HUES6 (cell line): ENCODE measurements at regions not wholly inside any gene's neighbourhood (a gene's known extent, or its start where the extent isn't known, plus 50 kb on each side); places are given as distances from the start of the nearest gene placed in this dataset.

ENCODE experiments used
- H3K27ac ChIP-seq: 2 replicates; pipeline ENCODE4 v1.7.0; 2013; ENCODE audit warnings: low read depth, mild to moderate bottlenecking, low read length, inconsistent platforms
- H3K27me3 ChIP-seq: 2 replicates; pipeline ENCODE4 v1.6.1; 2013; ENCODE audit warnings: low read length; ENCODE audit not compliant: control insufficient read depth, insufficient read depth
- H3K36me3 ChIP-seq: 2 replicates; pipeline ENCODE4 v1.6.1; 2013; ENCODE audit warnings: low read length; ENCODE audit not compliant: control insufficient read depth, insufficient read depth
- H3K4me1 ChIP-seq: 2 replicates; pipeline ENCODE4 v1.6.1; 2013; ENCODE audit warnings: low read length; ENCODE audit not compliant: control insufficient read depth, insufficient read depth
- H3K4me3 ChIP-seq: 2 replicates; pipeline ENCODE4 v1.5.1; 2013; ENCODE audit warnings: low read depth, low read length
- H3K9ac ChIP-seq: one replicate; pipeline ENCODE4 v1.6.1; 2013; ENCODE audit warnings: mild to moderate bottlenecking, low read length
- H3K9me3 ChIP-seq: 2 replicates; pipeline ENCODE4 v1.6.1; 2013; ENCODE audit warnings: low read depth, low read length; ENCODE audit not compliant: control insufficient read depth, insufficient read depth

DNA sequence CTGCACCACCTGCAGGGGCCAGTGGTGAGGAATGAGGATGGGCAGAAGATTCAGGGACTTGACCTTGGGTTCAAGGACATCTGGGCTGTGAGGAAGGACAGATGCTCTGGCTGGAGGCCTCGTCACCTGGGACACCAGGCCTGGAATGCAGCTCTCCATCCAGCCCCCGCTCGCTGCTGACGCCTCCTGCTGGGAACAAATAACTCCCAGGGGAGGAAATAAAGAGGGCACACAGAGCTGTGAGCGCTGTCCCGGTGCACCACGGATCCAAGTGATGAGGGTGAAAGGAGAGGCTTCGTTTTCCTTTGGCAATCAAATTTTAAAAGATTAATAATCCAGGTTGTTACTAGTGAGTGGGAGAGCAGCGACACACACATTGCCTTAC is 368.0 kb upstream of the MYT1L start:
- Histone ChIP-seq H3K27me3 (no peaks in the 10 kb centered on the region), H3K36me3 (no peaks in the 10 kb centered on the region), H3K9me3 (no peaks in the 10 kb centered on the region), H3K27ac (no peak overlapping the region), H3K4me3 (no peak overlapping the region), H3K4me1 (peaks cover 14% of the 10 kb centered on the region), H3K9ac (no peak overlapping the region)

DNA sequence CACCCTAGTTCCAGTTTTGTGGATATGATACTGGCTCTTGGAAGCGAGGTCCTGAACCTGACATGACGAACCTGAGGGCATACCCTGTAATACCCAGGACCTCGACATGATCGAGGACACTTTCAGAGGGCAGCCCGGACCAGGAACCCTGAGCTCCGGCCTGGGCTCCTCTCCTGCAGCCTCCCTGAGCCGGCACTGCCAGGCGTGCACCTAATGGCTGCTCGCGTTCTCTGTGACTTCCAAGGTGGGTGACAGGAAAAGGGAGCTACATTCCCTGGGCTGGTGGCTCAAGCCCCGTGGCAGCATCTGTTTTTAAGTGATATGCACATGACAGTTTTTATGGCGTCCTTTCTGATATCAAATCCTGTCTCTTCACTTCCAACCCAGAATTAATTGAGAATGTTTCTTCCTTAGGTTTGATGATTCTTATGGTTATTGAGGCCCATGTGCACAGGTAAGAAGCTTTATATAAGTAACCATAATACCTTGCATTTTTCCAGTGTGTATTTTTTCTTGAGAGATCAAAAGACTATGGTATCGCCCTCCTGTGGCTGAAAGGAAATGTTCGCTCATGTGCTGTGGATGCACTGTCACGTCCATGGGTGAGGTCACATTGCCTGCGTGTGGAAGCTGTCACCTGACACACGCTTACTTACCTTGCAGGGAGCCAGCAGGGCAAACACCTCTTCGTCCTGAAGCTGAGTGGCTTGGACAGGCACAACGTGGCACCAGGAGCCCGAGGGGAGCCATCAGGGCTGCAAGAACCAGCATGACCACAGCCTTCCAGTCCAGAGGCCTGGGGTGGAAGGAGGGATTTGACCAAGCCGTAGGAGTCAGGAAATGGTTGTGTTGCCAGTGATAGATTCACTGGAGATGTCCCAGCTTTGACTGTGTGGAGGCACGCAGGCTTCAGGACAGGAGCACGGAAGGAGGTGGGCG is 367.4 kb upstream of the MYT1L start:
- no peaks in the 10 kb centered on the region for H3K27me3 ChIP-seq
- peaks cover 12% of the 10 kb centered on the region for H3K4me1 ChIP-seq
- no peak overlapping the region for H3K9ac ChIP-seq
- no peak overlapping the region for H3K4me3 ChIP-seq
- no peaks in the 10 kb centered on the region for H3K36me3 ChIP-seq
- no peak overlapping the region for H3K27ac ChIP-seq
- no peaks in the 10 kb centered on the region for H3K9me3 ChIP-seq

DNA sequence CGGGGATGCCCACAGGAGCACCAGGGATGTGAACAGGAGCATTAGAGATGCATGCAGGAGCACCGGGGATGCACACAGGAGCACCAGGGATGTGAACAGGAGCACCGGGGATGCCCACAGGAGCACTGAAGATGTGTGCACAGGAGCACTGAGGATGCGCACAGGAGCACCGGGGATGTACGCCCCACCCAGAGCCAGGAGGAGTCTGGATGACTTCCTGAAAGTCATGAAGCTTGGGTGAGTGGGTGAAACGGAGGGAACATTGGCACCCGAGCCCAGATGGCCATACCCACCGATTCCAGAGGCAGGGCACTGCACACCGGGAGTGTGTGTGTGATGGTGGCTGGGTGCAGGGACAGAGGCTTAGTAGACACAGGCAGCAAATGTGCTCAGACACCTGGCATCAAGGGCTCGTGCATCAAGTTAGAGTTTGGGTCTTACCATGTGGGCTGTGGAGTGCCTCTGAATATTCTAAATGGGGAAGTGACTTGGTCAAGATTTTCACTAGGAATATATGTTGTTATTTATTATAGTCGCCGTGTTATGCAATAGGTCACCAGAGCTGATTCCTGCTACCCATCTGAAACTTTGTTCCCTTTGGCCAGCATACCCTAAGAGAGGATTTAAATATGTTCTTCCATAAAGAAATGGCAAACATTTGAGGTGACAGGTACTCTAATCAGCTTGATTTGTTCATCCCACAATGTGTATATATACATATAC is 365.8 kb upstream of the MYT1L start:
- Histone ChIP-seq H3K4me1 (peaks cover 12% of the 10 kb centered on the region), H3K9ac (no peak overlapping the region), H3K9me3 (no peaks in the 10 kb centered on the region), H3K36me3 (no peaks in the 10 kb centered on the region), H3K27ac (no peak overlapping the region), H3K27me3 (no peaks in the 10 kb centered on the region), H3K4me3 (no peak overlapping the region)

DNA sequence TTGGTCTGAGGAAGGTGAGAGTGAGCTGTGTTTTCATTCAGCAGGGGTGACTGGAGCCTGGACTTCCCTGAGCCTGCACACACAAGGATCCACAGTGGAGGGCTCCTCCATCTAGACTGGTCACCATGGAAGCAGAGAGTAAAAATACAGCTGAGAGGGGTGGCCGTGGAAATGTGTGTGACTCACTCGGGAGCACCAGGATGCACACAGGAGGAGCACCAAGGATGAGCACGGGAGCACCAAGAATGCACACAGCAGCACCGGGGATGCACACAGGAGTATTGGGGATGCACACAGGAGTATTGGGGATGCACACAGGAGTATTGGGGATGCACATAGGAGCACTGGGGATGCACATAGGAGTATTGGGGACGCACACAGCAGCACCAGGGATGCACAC is 365.2 kb upstream of the MYT1L start:
- Histone ChIP-seq H3K27me3 (no peaks in the 10 kb centered on the region), H3K9ac (no peak overlapping the region), H3K9me3 (no peaks in the 10 kb centered on the region), H3K36me3 (no peaks in the 10 kb centered on the region), H3K27ac (no peak overlapping the region), H3K4me1 (peaks cover 12% of the 10 kb centered on the region), H3K4me3 (no peak overlapping the region)

DNA sequence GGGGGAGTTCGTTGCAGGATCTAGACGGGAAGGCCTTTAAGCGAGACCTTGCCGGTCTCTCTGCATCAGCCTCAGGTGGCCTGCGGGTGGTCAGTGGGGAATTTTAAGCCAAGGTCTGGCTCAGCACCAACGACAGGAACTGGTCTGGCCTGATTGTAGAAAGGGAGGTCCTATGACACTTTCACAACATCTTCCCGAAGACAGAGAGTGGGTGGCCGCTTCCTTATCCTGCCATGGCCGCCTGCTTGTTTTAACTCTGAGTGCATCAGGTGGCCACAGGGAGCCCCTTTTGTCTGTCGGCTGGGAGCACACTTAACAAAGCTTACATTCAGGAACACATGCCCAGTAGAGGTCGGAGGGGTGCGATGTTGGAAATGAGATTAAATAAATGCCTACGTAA is 363.7 kb upstream of the MYT1L start:
- Histone ChIP-seq H3K27ac (no peak overlapping the region), H3K36me3 (no peaks in the 10 kb centered on the region), H3K27me3 (no peaks in the 10 kb centered on the region), H3K9me3 (no peaks in the 10 kb centered on the region), H3K4me3 (no peak overlapping the region), H3K4me1 (peaks cover 12% of the 10 kb centered on the region), H3K9ac (no peak overlapping the region)

DNA sequence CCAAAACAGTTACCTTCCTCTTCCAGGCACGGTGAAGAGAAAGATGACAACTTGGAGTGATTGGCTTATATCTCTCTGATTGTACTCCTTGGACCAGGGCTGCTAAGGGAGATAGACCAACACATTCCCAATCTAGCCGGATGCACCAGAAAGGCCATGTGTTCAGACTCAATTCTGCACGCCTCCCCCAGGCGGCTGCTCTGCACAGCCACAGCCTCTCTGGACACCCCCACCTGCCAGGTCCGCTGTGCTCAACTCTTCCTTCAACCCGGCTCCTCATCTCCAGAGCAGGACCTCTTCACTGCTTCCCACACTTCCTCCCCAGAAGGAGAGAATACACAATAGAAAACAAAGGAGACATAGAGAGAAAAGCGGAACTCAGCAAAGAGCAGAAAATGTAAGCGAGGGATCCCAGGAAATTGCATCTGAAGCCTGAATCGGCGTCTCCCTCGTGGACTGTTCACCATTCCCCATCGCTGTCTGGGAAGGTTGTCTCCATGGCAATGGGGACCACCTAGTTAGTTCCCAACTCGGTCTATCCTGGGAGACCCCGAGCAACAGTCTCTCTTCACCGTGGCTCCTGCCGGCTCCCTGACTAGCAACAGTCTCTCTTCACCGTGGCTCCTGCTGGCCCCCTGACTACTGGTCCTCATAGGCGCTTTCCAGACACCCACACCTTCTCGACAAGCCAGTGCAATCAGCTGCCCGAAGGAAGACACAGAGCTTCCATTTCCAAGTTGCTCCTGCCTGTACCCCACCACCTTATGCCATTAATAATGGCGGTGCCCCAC is 361.7 kb upstream of the MYT1L start:
- Histone ChIP-seq H3K27ac (no peak overlapping the region), H3K9ac (no peak overlapping the region), H3K4me3 (no peak overlapping the region), H3K36me3 (no peaks in the 10 kb centered on the region), H3K9me3 (no peaks in the 10 kb centered on the region), H3K27me3 (no peaks in the 10 kb centered on the region), H3K4me1 (no peaks in the 10 kb centered on the region)

DNA sequence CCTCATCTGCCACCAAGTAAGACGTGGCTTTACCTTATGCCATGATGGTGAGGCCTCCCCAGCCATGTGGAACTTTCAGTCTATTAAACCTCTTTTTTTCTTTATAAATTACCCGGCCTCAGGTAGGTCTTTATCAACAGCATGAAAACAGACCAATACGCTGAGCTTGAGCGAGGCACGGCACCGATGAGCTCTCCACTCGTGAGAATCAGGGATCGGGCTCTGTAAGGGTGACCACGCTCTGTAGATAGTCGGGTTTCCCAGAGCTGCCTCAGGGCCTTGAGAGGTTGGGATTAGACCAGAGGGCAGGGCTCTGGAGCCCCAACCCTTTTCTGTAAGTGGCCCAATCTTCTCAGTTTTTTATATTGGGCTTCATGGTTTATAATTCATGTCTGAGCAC is 360.3 kb upstream of the MYT1L start:
- Histone ChIP-seq H3K4me1 (no peaks in the 10 kb centered on the region), H3K27ac (no peak overlapping the region), H3K9ac (no peak overlapping the region), H3K9me3 (no peaks in the 10 kb centered on the region), H3K4me3 (no peak overlapping the region), H3K27me3 (no peaks in the 10 kb centered on the region), H3K36me3 (no peaks in the 10 kb centered on the region)

DNA sequence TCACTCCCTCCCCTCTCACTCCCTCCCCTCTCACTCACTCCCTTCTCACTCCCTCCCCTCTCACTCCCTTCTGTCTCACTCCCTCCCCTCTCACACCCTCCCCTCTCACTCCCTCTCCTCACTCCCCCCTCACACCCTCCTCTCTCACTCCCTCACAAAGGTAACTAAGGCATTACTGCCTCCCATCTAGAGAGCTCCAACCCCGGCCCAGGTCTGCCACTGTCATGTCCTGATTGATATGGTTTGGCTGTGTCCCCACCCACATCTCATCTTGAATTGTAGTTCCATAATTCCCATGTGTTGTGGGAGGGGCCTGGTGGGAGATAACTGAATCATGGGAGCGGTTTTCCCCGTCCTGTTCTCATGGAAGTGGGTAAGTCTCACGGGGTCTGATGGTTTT is 359.9 kb upstream of the MYT1L start:
- H3K27ac ChIP-seq, result no peak overlapping the region
- no peaks in the 10 kb centered on the region for H3K4me1 ChIP-seq
- no peaks in the 10 kb centered on the region for H3K9me3 ChIP-seq
- no peak overlapping the region for H3K4me3 ChIP-seq
- no peak overlapping the region for H3K9ac ChIP-seq
- no peaks in the 10 kb centered on the region for H3K36me3 ChIP-seq
- H3K27me3 ChIP-seq, result no peaks in the 10 kb centered on the region

DNA sequence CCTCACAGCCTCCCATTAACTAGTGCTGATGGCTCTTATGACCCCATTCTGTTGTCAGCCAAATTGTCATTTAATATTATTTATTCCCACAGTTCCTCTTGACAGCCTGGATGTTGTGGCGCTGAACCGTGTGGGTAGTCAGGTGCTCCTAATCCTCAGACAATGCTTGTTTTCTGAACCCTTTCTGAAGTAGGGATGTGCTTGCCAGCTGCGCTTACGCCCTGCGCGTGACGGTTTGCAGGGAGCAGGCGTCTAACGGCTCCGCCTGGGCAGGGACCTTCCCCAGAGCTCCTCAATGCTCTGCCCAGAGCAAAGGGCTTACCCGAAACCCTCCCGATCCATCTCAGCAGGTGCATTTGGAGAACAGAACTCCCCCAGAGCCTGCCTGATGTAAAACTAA is 358.2 kb upstream of the MYT1L start:
- no peaks in the 10 kb centered on the region for H3K36me3 ChIP-seq
- no peak overlapping the region for H3K4me3 ChIP-seq
- H3K4me1 ChIP-seq, result no peaks in the 10 kb centered on the region
- no peak overlapping the region for H3K27ac ChIP-seq
- no peak overlapping the region for H3K9ac ChIP-seq
- no peaks in the 10 kb centered on the region for H3K9me3 ChIP-seq
- H3K27me3 ChIP-seq, result no peaks in the 10 kb centered on the region

DNA sequence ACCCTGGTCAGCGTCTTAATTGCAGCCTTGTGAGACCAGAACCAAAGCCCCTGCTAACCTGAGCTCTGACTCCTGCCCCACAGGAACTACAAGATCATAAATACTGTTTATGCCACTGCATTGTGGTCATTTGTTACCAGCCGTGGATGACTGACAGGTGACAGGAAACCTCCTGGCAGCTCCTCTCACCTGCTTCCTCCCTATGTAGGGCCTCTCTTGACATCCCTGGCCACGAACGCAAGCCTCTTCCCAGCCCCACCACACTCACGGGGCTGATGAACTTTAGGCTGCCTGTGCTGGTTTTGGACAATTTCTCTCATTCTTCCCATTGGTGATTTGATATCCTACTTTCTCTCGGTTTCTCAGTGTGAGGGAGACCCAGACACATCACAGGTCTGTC is 357.2 kb upstream of the MYT1L start:
- no peaks in the 10 kb centered on the region for H3K9me3 ChIP-seq
- no peaks in the 10 kb centered on the region for H3K27me3 ChIP-seq
- H3K27ac ChIP-seq, result no peak overlapping the region
- no peak overlapping the region for H3K9ac ChIP-seq
- H3K4me1 ChIP-seq, result no peaks in the 10 kb centered on the region
- no peaks in the 10 kb centered on the region for H3K36me3 ChIP-seq
- H3K4me3 ChIP-seq, result no peak overlapping the region

DNA sequence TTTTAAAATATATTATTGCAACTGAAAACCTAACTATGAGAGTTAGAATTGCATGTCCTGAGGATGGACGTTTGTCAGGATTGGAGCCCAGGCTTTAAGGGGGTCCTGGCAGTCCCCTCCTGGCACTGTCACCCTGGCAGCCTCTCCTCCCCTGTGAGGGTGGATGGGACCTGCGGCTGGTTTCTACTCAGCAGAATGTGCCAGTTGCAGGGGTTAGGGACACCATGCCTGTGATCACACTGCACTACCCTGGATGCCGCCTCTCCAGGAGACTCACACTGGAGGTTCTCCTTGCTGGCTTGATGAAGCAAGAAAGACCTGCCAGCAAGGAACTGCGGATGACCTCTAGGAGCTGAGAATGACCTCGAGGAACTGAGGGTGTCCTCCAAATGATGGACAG is 356.7 kb upstream of the MYT1L start:
- Histone ChIP-seq H3K36me3 (no peaks in the 10 kb centered on the region), H3K27ac (no peak overlapping the region), H3K9ac (no peak overlapping the region), H3K4me3 (no peak overlapping the region), H3K27me3 (no peaks in the 10 kb centered on the region), H3K4me1 (no peaks in the 10 kb centered on the region), H3K9me3 (no peaks in the 10 kb centered on the region)
